Dermis microvascular lymphatic vessel endothelial cell (primary cell): ENCODE measurements at regions not wholly inside any gene's neighbourhood (a gene's known extent, or its start where the extent isn't known, plus 50 kb on each side); places are given as distances from the start of the nearest gene placed in this dataset.
"Not testable (repeated sequence)": the region's sequence is repeated elsewhere in the genome, so short reads cannot be mapped to it uniquely, and the experiment has no call there.

ENCODE experiments used
- DNase-seq, 2 donors: peaks; one replicate each; pipeline versions ENCODE4 v3.0.0 to v3.0.0-alpha.2; 2010; ENCODE audit warnings: low read depth in 2 of 2

- no peak for DNase-seq
Observed at GRCh38 chr1:188154761-188155160, 1326.0 kb downstream of the PLA2G4A start.

- DNase-seq = no peak
Observed at GRCh38 chr1:188155261-188155660, 1326.5 kb downstream of the PLA2G4A start.

GRCh38 chr1:188164459-188164858 is 1335.7 kb downstream of the PLA2G4A start:
- no peak for DNase-seq

GRCh38 chr1:188166654-188167053 is 1337.9 kb downstream of the PLA2G4A start:
- DNase-seq = no peak

- no peak for DNase-seq
Observed at GRCh38 chr1:188169971-188170370, 1341.2 kb downstream of the PLA2G4A start.

GRCh38 chr1:188170411-188170810 is 1341.7 kb downstream of the PLA2G4A start:
- DNase-seq = no peak

- DNase-seq = no peak
Observed at GRCh38 chr1:188170935-188171334, 1342.2 kb downstream of the PLA2G4A start.

- not testable (repeated sequence) for DNase-seq
Observed at GRCh38 chr1:188182063-188182462, 1353.3 kb downstream of the PLA2G4A start.

- no peak for DNase-seq
Observed at GRCh38 chr1:188188317-188188716, 1359.6 kb downstream of the PLA2G4A start.

- no peak for DNase-seq
Observed at GRCh38 chr1:188194916-188195315, 1366.2 kb downstream of the PLA2G4A start.

GRCh38 chr1:188218289-188218688 is 1389.5 kb downstream of the PLA2G4A start:
- no peak for DNase-seq

GRCh38 chr1:188220051-188220450 is 1391.3 kb downstream of the PLA2G4A start:
- DNase-seq = no peak

GRCh38 chr1:188224263-188224662 is 1395.5 kb downstream of the PLA2G4A start:
- DNase-seq = no peak

- DNase-seq = no peak
Observed at GRCh38 chr1:188225975-188226374, 1397.2 kb downstream of the PLA2G4A start.

- no peak for DNase-seq
Observed at GRCh38 chr1:188228623-188229022, 1399.9 kb downstream of the PLA2G4A start.

GRCh38 chr1:188237573-188238348 is 1409.0 kb downstream of the PLA2G4A start:
- peak; percentile 80 to 91 for DNase-seq

GRCh38 chr1:188240772-188241406 is 1412.1 kb downstream of the PLA2G4A start:
- DNase-seq = no peak

- DNase-seq = no peak
Observed at GRCh38 chr1:188241629-188242028, 1412.9 kb downstream of the PLA2G4A start.

- no peak for DNase-seq
Observed at GRCh38 chr1:188243456-188243855, 1414.7 kb downstream of the PLA2G4A start.

- no peak for DNase-seq
Observed at GRCh38 chr1:188244681-188245080, 1415.9 kb downstream of the PLA2G4A start.

- DNase-seq = no peak
Observed at GRCh38 chr1:188247255-188247654, 1418.5 kb downstream of the PLA2G4A start.

GRCh38 chr1:188249811-188250210 is 1421.1 kb downstream of the PLA2G4A start:
- peak; percentile 48 to 63 for DNase-seq

GRCh38 chr1:188251036-188251435 is 1422.3 kb downstream of the PLA2G4A start:
- no peak for DNase-seq
